ENCODE measurements at regions not wholly inside any gene's neighbourhood (a gene's known extent, or its start where the extent isn't known, plus 50 kb on each side); places are given as distances from the start of the nearest gene placed in this dataset.

GRCh38 chr21:35457097-35457804 is 408.1 kb upstream of the RUNX1 start:
- TF ChIP-seq CTCF (IDR thresholded peaks at IDR 0.05) = no peak
- intact Hi-C loops (cut with DNase I) = no loop called here
- H3K27ac ChIP-seq = no peak overlapping the region
- WGBS, 2 donors = 76 to 78% methylated on average over 8 of the region's 8 CpGs
- no peaks in the 10 kb centered on the region for H3K36me3 ChIP-seq
- FAIRE-seq (no peak), DNase-seq (no peak), ATAC-seq (no peak)
- no peak overlapping the region for H3K4me3 ChIP-seq
- peaks cover 0 to 3% (median 0%) of the 10 kb centered on the region in 4 donors for H3K27me3 ChIP-seq
- H3K9me3 ChIP-seq = no peaks in the 10 kb centered on the region
- H3K4me1 ChIP-seq = no peaks in the 10 kb centered on the region

DNA sequence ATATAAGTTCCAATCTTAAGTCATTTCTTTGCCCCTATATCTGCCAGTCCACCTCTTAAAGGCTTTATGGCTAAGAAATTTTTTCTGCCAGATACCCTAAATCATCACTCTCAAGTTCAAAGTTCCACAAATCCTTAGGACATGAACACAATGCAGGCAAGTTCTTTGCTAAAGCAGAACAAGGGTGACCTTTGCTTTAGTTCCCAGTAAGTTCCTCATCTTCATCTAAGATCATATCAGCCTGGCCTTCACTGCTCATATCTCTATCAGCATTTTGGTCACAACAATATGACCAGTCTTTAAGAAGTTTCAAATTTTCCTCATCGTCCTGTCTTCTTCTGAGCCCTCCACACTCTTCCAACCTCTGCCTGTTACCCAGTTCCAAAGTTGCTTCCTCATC is 402.2 kb upstream of the RUNX1 start:
- Histone ChIP-seq H3K36me3 (no peaks in the 10 kb centered on the region), H3K4me3 (no peak overlapping the region), H3K27me3 (peaks cover 0 to 3% (median 0%) of the 10 kb centered on the region in 4 donors), H3K9me3 (no peaks in the 10 kb centered on the region), H3K27ac (no peak overlapping the region), H3K4me1 (no peaks in the 10 kb centered on the region)
- FAIRE-seq (no peak), ATAC-seq (peak in 1 of 4 donors; percentile 19), DNase-seq (no peak)
- WGBS, 2 donors = 82 to 91% methylated on average over 1 of the region's 1 CpG
- intact Hi-C loops (cut with DNase I) = no loop called here
- TF ChIP-seq CTCF (IDR thresholded peaks at IDR 0.05) = no peak

- Histone ChIP-seq H3K4me3 (no peak overlapping the region), H3K9me3 (no peaks in the 10 kb centered on the region), H3K27ac (no peak overlapping the region), H3K27me3 (peaks cover 0 to 3% (median 0%) of the 10 kb centered on the region in 4 donors), H3K36me3 (no peaks in the 10 kb centered on the region), H3K4me1 (no peaks in the 10 kb centered on the region)
- no peak for ATAC-seq
- intact Hi-C loops (cut with DNase I) = no loop called here
- no peak for FAIRE-seq
- DNase-seq = no peak
- 95 to 97% methylated on average over 4 of the region's 4 CpGs for WGBS, 2 donors
- TF ChIP-seq CTCF (IDR thresholded peaks at IDR 0.05) = no peak
These were observed 401.7 kb upstream of the RUNX1 start for GRCh38 chr21:35450830-35451229.

- no peak for TF ChIP-seq CTCF (IDR thresholded peaks at IDR 0.05)
- H3K9me3 ChIP-seq = no peaks in the 10 kb centered on the region
- 90 to 93% methylated on average over 10 of the region's 10 CpGs for WGBS, 2 donors
- no peaks in the 10 kb centered on the region for H3K27me3 ChIP-seq
- no peak overlapping the region for H3K27ac ChIP-seq
- intact Hi-C loops (cut with DNase I) = no loop called here
- no peak for FAIRE-seq
- no peaks in the 10 kb centered on the region for H3K36me3 ChIP-seq
- H3K4me3 ChIP-seq = no peak overlapping the region
- ATAC-seq = no peak
- no peak for DNase-seq
- no peaks in the 10 kb centered on the region for H3K4me1 ChIP-seq
These were observed 400.7 kb upstream of the RUNX1 start for GRCh38 chr21:35449846-35450245.

DNA sequence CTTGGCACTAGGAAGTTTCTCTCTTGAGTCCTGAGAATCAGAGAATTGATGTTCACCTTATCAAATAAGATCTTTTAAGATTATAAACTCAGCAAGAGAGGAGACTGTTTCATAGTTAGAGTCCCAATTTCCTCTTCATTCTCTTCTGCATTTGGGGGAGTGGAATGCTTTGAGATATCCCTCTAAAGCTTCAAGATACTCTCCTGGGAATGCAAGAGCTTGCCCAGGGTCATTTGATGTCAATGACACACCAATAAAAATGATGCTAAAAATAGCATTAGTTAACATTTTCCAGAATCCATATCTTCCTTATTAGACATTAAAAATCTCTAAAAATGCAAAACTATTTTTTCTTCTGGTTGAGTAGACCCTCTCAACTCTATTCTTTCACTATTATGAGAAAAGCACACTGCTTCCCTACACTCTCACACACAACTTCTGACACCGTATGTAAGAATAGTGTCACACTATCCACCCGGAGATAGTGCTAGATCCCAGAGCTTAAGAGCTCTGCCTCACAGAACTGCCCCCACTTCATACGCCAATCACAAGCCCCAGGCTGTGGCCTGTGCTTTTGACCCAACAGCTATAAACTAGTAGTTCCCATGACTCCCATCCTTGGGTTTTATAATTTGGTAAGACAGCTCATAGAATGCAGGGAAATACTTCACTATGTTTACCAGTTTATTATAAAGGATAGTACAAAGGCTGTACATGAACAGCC is 399.9 kb upstream of the RUNX1 start:
- no peaks in the 10 kb centered on the region for H3K4me1 ChIP-seq
- no peaks in the 10 kb centered on the region for H3K9me3 ChIP-seq
- ATAC-seq = no peak
- no peak for DNase-seq
- FAIRE-seq = no peak
- H3K4me3 ChIP-seq = no peak overlapping the region
- TF ChIP-seq CTCF (IDR thresholded peaks at IDR 0.05) = no peak
- intact Hi-C loops (cut with DNase I) = no loop called here
- no peak overlapping the region for H3K27ac ChIP-seq
- H3K36me3 ChIP-seq = no peaks in the 10 kb centered on the region
- no peaks in the 10 kb centered on the region for H3K27me3 ChIP-seq
- 79 to 84% methylated on average over 3 of the region's 3 CpGs for WGBS, 2 donors

Measured in pancreas (tissue), 10 donors.